Suprapubic skin (tissue), 4 donors: ENCODE measurements at regions not wholly inside any gene's neighbourhood (a gene's known extent, or its start where the extent isn't known, plus 50 kb on each side); places are given as distances from the start of the nearest gene placed in this dataset.

Experiments used
- DNase-seq, 2 donors: peaks; one replicate each; pipeline ENCODE4 v3.0.0-alpha.2; 2019; ENCODE audit warnings: low spot score in 2 of 2
- H3K27ac ChIP-seq: fragments of 200-600 bp; sonication (generic); one replicate; pipeline ENCODE4 v1.5.1; 2019
- H3K27me3 ChIP-seq: fragments of 200-600 bp; sonication (generic); one replicate; pipeline ENCODE4 v1.5.1; 2019
- H3K36me3 ChIP-seq: fragments of 200-600 bp; sonication (generic); one replicate; pipeline ENCODE4 v1.5.1; 2019
- H3K4me1 ChIP-seq: fragments of 200-600 bp; sonication (generic); one replicate; pipeline ENCODE4 v1.5.1; 2019
- H3K4me3 ChIP-seq: fragments of 200-600 bp; sonication (generic); one replicate; pipeline ENCODE4 v1.5.1; 2019; ENCODE audit warnings: mild to moderate bottlenecking
- H3K9me3 ChIP-seq: fragments of 200-600 bp; sonication (generic); one replicate; pipeline ENCODE4 v1.5.1; 2019
- CTCF ChIP-seq, 2 donors: fragments of 200-600 bp in 1 of 2; fragments of 450-650 bp in 1 of 2; sonication (generic) in 1 of 2; IDR thresholded peaks; one replicate each; pipeline ENCODE4 v1.5.1; 2016 to 2019; ENCODE audit warnings: antibody characterized with exemption in 2 of 2, mild to moderate bottlenecking in 1 of 2, moderate library complexity in 1 of 2
- EP300 ChIP-seq: sonication (generic); formaldehyde crosslinking; IDR thresholded peaks from one replicate; pipeline ENCODE4 v1.6.1; 2017; ENCODE audit warnings: antibody characterized with exemption
- POLR2A ChIP-seq, 2 donors: fragments of 450-650 bp; IDR thresholded peaks; one replicate each; pipeline ENCODE4 v1.6.1; 2017; ENCODE audit warnings: antibody characterized with exemption in 2 of 2, mild to moderate bottlenecking in 2 of 2, moderate library complexity in 2 of 2
- POLR2AphosphoS5 ChIP-seq, 3 donors: sonication (generic); formaldehyde crosslinking; IDR thresholded peaks; one replicate each; pipeline ENCODE4 v1.6.1; 2017; ENCODE audit warnings: antibody characterized with exemption in 3 of 3
- WGBS: methylation state at CpG from one replicate; pipeline ENCODE4 v1.1.5; 2018; 5-methylcytosine and 5-hydroxymethylcytosine counted together

- H3K36me3 ChIP-seq, result no peaks in the 10 kb centered on the region
- no peaks in the 10 kb centered on the region for H3K4me1 ChIP-seq
- TF ChIP-seq POLR2A (IDR thresholded peaks at IDR 0.05) (no peak), POLR2AphosphoS5 (IDR thresholded peaks at IDR 0.05) (no peak), EP300 (no peak), CTCF (IDR thresholded peaks at IDR 0.05) (no peak)
- H3K27ac ChIP-seq, result no peak overlapping the region
- H3K27me3 ChIP-seq, result no peaks in the 10 kb centered on the region
- no peak overlapping the region for H3K4me3 ChIP-seq
- 76% methylated on average over 2 of the region's 2 CpGs for WGBS
- DNase-seq, result no peak
- H3K9me3 ChIP-seq, result no peaks in the 10 kb centered on the region
Observed at GRCh38 chr6:126131246-126131645, 144.9 kb downstream of the TRMT11 start.

- no peaks in the 10 kb centered on the region for H3K27me3 ChIP-seq
- no peaks in the 10 kb centered on the region for H3K4me1 ChIP-seq
- no peaks in the 10 kb centered on the region for H3K36me3 ChIP-seq
- H3K4me3 ChIP-seq, result no peak overlapping the region
- H3K9me3 ChIP-seq, result no peaks in the 10 kb centered on the region
- TF ChIP-seq POLR2A (IDR thresholded peaks at IDR 0.05), result no peak
- TF ChIP-seq EP300, result no peak
- no peak for TF ChIP-seq POLR2AphosphoS5 (IDR thresholded peaks at IDR 0.05)
- no peak for TF ChIP-seq CTCF (IDR thresholded peaks at IDR 0.05)
- H3K27ac ChIP-seq, result no peak overlapping the region
- no peak for DNase-seq
Observed at GRCh38 chr6:126133984-126134383, 147.6 kb downstream of the TRMT11 start.

GRCh38 chr6:126134491-126134890, 148.2 kb downstream of the TRMT11 start:
- 93% methylated on average over 2 of the region's 2 CpGs for WGBS
- no peaks in the 10 kb centered on the region for H3K9me3 ChIP-seq
- DNase-seq, result no peak
- no peaks in the 10 kb centered on the region for H3K4me1 ChIP-seq
- no peak overlapping the region for H3K27ac ChIP-seq
- no peaks in the 10 kb centered on the region for H3K27me3 ChIP-seq
- TF ChIP-seq POLR2A (IDR thresholded peaks at IDR 0.05), result no peak
- no peak for TF ChIP-seq POLR2AphosphoS5 (IDR thresholded peaks at IDR 0.05)
- TF ChIP-seq CTCF (IDR thresholded peaks at IDR 0.05), result no peak
- TF ChIP-seq EP300, result no peak
- H3K36me3 ChIP-seq, result no peaks in the 10 kb centered on the region
- H3K4me3 ChIP-seq, result no peak overlapping the region

GRCh38 chr6:126140015-126140414, 153.7 kb downstream of the TRMT11 start:
- Histone ChIP-seq H3K36me3 (no peaks in the 10 kb centered on the region), H3K4me3 (no peak overlapping the region), H3K27me3 (no peaks in the 10 kb centered on the region), H3K4me1 (no peaks in the 10 kb centered on the region), H3K9me3 (no peaks in the 10 kb centered on the region), H3K27ac (no peak overlapping the region)
- no peak for TF ChIP-seq POLR2A (IDR thresholded peaks at IDR 0.05)
- TF ChIP-seq EP300, result no peak
- TF ChIP-seq POLR2AphosphoS5 (IDR thresholded peaks at IDR 0.05), result no peak
- TF ChIP-seq CTCF (IDR thresholded peaks at IDR 0.05), result no peak
- DNase-seq, result no peak

- H3K4me3 ChIP-seq, result no peak overlapping the region
- WGBS, result 75% methylated on average over 3 of the region's 3 CpGs
- TF ChIP-seq POLR2A (IDR thresholded peaks at IDR 0.05) (no peak), EP300 (no peak), POLR2AphosphoS5 (IDR thresholded peaks at IDR 0.05) (no peak), CTCF (IDR thresholded peaks at IDR 0.05) (no peak)
- no peaks in the 10 kb centered on the region for H3K4me1 ChIP-seq
- DNase-seq, result no peak
- no peak overlapping the region for H3K27ac ChIP-seq
- no peaks in the 10 kb centered on the region for H3K27me3 ChIP-seq
- H3K36me3 ChIP-seq, result no peaks in the 10 kb centered on the region
- no peaks in the 10 kb centered on the region for H3K9me3 ChIP-seq
Observed at GRCh38 chr6:126143761-126144251, 157.5 kb downstream of the TRMT11 start.
